SH-SY5Y (cell line): ENCODE measurements at regions not wholly inside any gene's neighbourhood (a gene's known extent, or its start where the extent isn't known, plus 50 kb on each side); places are given as distances from the start of the nearest gene placed in this dataset.

Experiments used
- GATA2 ChIP-seq: IDR thresholded peaks from 2 replicates; pipeline ENCODE4 v1.6.1; 2011; ENCODE audit warnings: mild to moderate bottlenecking, low read depth, low read length
- GATA3 ChIP-seq: IDR thresholded peaks from 2 replicates; pipeline ENCODE4 v1.6.1; 2011; ENCODE audit warnings: low read depth, mild to moderate bottlenecking, low read length, moderate library complexity

DNA sequence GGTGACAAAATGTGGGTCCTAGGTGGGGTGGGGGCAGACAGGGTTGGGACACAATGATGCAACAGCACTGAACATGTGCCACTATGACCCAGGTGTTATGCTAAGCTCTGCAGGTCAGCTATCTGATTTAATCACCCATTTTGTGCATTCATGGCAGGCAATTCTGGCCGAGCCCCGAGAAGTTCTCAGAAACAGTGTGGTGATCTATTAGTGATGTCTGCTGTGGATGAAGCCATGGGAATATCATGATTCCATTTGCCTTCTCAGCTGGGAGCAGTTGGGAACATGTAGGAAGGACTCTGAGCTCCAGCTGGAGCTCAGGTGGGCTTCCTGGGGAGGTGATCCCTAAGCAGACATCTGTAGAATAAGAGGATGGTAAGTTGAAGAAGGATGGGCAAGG lies 194.0 kb upstream of the POU3F1 start:
- no peak for TF ChIP-seq GATA2
- TF ChIP-seq GATA3: no peak
